Stimulated activated CD8-positive, alpha-beta memory T cell treated with anti-CD3 and anti-CD28 coated beads, Interleukin-2, amount 100 ng/mL, for 1 hour (primary cell): ENCODE measurements at regions not wholly inside any gene's neighbourhood (a gene's known extent, or its start where the extent isn't known, plus 50 kb on each side); places are given as distances from the start of the nearest gene placed in this dataset.
"Not testable (repeated sequence)": the region's sequence is repeated elsewhere in the genome, so short reads cannot be mapped to it uniquely, and the experiment has no call there.

Source experiments
- DNase-seq, 2 donors: peaks; one replicate each; pipeline ENCODE4 v3.0.0-alpha.2; 2020; ENCODE audit warnings: low read depth in 2 of 2

- no peak for DNase-seq
Measured at GRCh38 chr12:66774929-66775328, 96.1 kb upstream of the GRIP1 start.

GRCh38 chr12:66775871-66776270 lies 97.0 kb upstream of the GRIP1 start:
- DNase-seq = no peak

GRCh38 chr12:66776974-66777373 lies 98.1 kb upstream of the GRIP1 start:
- peak; percentile 9 for DNase-seq

- DNase-seq = no peak
Measured at GRCh38 chr12:66779466-66779865, 100.6 kb upstream of the GRIP1 start.

DNA sequence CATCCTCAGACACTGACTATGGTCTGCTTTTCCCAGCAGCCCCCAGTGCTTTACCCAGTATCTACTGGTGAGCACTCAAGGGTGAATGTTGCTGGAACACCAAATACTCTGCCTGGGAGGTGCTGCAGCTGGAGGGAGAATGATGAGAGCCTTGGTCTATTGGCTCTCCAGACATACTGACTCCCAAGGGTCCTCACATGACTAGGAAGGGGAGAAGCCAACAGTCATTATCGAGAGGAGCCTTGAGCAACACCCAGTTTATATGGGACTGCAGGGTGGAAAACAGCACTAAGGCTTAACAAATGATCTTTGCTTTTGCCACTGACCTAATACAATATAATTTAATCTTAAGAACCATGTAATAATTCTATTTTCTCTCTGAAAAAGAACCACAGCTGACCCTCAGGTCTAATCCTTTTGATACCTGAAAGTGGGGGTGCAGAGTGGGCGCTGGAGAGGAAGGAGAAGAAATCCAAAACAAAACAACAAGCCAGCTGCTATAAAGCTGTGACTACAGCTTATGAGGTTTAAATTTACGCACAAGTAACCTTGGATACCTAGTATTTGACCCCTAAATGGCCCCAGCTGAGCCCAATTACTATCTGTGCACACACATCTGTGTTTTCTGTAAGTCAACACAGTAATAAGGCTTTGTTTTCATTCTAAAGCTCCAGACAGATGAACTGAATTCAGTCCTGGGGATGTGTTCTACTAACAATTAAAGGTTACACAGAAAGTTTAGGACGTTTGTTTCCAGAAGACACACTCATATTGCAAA lies 107.8 kb upstream of the GRIP1 start:
- no peak for DNase-seq

DNA sequence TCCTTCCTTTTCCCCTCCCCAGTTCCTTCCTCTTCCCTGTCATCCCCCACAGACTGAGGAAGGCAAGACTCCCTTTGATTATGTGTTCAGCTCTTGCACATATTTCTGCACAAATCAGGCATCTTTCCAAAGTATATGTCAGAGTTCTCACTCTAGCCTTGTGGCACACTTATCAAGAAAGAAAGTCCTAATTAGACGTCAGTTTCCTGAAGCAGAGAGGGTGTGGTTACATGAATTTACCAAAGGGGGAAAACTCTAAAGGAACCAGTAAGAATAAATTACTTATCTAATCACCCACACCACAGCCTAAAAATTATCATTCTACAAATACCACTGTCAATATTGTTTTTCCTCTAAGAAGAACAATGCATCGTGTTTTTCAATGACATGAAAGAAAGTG lies 120.7 kb upstream of the GRIP1 start:
- no peak for DNase-seq

- no peak for DNase-seq
Measured at GRCh38 chr12:66800046-66800445, 121.2 kb upstream of the GRIP1 start.

DNA sequence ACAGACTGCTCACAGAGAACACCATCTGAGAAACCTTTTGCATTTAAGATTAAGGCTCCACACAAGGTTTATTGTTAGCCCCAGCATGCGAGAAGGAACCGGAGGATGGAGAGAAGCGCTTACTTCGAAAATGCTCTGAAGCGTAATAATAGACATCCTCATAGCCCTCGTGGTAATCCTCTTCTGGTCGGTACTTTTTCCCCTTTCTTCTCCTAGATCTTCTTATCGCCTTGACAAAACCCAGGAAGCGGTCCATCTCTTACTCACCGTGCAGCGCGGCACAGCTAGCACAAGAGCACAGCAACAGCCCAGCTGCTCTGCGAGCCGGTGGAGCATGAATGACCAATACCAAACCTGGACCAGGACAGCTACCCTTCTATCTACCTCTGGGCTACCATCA lies 125.1 kb upstream of the GRIP1 start:
- no peak for DNase-seq

GRCh38 chr12:66804563-66804974 lies 125.7 kb upstream of the GRIP1 start:
- no peak for DNase-seq

DNA sequence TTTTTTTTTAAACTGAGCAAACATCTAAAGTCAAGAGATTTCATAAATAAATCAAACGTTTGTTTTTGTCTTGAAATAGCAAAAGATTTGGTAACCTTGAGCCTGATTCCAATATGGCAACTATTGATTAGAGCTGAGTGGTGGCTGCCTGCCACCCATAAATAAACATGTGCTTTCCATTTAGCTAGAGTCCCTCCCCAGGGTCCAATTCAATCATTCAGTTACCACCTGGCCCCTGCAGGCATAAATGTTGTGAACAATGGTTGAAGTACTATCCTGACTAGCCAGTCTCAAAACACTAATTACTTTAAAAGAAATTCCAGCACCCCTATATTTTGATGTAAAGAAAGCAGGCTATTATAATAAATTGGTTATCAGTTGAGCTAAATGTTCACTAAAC lies 129.7 kb upstream of the GRIP1 start:
- DNase-seq = no peak

- DNase-seq = no peak
Measured at GRCh38 chr12:66813137-66813892, 134.4 kb upstream of the GRIP1 start.

GRCh38 chr12:66819587-66819986 lies 140.7 kb upstream of the GRIP1 start:
- DNase-seq = no peak

DNA sequence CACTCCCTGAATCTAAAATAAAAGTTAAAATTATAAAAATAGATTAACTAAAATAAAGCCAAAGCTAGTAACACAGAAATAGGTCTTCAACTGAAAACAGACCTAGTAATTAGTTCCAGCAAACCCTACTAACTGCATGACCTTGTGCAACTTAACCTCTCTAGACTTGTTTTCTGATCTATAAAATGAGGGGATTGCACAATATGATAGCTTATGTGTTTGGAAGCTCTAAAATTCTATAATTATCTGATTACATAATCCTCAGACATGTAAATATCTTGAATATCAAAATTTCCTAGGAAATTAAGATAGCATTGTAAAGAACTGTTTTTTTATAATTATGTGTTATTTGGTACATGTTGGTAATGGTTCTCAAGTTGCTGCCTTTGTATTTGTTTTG lies 144.1 kb upstream of the GRIP1 start:
- DNase-seq = no peak

GRCh38 chr12:66823857-66824570 lies 145.1 kb upstream of the GRIP1 start:
- no peak for DNase-seq

GRCh38 chr12:66825921-66826320 lies 147.0 kb upstream of the GRIP1 start:
- DNase-seq = not testable (repeated sequence)

GRCh38 chr12:66829660-66830325 lies 150.9 kb upstream of the GRIP1 start:
- DNase-seq = no peak

DNA sequence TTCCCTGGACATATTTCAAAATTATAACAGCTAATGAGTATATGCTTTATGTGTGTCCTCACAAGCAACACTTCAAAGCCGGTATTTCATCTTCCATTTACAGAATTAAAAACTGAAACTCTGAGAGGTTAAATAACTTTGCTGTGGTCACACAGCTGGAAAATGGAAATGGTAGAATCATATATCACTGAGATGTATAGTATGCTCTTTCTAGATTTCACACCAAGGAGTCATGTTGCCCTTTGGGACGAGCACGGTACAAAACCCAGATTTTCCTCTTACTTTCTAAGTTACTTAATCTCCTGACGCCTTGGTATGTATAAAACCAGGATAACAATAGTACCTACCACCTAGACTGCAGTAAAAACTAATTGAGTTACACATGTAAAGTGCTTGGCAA lies 152.6 kb upstream of the GRIP1 start:
- no peak for DNase-seq

DNA sequence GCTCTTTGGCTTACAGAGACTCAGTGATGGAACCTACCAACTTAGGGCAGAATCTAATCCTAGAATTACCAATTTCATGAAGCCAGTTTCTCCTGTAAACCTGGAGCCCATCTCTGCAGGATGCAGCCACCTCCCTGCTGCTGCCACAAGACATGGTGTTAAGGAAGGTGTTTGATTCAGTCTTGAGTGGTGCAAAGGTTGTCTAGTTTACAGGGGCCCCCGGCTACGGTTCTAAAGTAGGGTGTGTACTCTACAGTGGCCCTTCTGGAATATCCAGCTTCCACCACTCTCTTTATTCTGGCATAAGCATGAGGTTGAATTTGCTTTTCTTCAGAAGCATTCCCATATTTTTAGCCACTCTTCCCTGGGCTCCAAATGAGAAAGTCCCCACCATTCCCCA lies 154.1 kb upstream of the GRIP1 start:
- no peak for DNase-seq

DNA sequence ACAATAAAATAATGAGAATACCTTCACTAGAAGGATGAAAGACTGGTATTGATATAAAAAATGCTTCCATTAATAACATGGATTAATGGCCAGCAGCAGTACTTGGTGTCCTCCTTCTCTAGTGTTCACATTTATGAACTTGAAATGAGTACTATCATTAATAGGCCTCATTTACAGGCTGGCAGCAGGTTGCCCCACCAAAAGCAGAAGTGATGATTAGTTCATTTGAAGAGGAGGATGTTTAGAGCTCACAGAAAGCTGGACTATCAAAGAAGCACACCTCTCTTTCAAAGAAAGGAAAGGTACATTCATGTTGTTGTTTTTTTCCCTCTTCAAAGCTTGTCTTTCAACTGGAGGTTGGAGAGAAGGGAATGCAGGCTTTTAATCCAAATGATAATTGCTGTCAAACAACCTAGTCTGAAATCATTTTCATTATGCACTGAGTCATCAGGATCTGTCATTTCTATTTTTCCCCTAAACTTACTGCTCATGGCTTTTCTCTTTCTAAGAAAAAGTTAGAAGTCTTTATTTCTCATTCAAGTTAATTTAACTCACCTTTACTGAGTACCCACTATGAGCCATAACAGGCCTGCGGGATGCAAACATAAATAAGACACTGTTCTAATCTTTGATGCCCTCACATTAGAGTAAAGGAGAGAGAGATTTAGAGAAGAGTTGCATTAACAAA lies 157.9 kb upstream of the GRIP1 start:
- DNase-seq = no peak

DNA sequence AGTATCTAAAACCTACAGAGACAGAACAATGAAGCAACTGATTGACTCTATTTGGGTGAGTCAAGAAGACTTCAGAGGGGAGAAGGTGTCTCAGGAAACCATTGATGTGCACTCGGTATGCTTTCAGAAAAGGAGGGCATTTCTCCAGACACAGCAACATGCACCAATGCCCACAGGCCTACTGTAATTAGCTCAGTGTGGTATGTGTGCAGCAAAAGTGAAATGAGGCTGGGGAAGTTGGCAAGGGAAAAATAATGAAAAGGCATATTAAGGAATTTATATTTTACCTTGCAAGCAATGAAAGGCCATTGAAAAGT lies 158.4 kb upstream of the GRIP1 start:
- DNase-seq = no peak

- no peak for DNase-seq
Measured at GRCh38 chr12:66838366-66838765, 159.5 kb upstream of the GRIP1 start.

DNA sequence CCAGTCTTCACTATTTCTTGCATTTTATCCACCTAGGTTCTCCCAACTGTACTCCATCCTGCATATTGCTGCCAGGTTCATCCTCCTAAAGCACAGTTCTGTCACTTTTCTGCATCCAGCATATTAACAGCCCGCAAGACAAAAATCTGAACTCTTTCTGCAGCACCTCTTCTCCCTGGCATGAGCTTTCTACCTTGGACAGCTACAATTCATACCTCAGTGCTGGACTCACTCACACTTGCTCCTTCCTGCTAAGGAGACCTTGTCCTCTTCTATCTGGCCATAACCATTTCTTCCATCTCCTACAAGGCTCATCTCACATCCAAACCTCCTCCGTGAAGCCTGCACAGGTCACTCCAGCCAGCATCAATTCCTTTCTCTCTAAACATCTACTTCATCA lies 170.1 kb upstream of the GRIP1 start:
- DNase-seq = no peak
